ENCODE measurements at regions not wholly inside any gene's neighbourhood (a gene's known extent, or its start where the extent isn't known, plus 50 kb on each side); places are given as distances from the start of the nearest gene placed in this dataset.
"Not testable (repeated sequence)": the region's sequence is repeated elsewhere in the genome, so short reads cannot be mapped to it uniquely, and the experiment has no call there.

DNA sequence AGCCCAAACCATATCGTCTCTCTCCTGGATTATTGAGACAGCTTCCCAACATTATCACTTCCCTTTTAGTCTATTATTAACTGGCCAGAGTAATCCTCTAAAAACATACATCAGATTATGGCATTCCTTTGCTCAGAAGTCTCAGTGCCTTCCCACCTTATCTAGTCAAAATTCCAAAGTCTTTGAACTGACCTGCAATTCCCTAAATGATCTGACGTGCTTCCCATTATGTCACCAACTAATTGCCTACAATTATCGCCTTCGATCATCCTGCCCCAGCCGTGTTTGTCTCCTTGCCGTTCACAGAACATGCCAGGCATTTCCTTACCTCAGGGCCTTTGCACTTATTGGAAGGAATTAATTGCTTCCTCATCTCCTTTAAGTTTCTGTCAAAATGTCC is 332.4 kb downstream of the IRS1 start:
- DNase-seq, result no peak

DNA sequence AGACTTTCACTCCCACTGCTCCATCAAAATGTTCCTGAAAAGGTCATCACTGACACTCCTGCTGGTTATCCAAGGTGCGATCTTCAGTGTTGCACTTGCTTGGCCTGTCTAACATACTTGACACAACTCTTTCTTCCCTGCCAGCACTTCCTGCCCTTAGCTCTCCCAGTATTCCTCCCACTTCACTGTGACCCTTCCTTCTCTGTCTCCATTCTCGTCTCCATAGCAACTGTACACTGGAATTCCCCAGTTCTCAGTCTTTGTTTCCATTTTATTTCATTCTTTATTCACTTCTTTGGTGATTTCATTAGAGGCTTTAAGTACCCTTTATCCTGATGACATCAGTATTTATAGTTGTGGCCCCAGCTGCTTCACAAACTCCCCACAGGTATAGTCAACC is 333.0 kb downstream of the IRS1 start:
- DNase-seq, result no peak

DNA sequence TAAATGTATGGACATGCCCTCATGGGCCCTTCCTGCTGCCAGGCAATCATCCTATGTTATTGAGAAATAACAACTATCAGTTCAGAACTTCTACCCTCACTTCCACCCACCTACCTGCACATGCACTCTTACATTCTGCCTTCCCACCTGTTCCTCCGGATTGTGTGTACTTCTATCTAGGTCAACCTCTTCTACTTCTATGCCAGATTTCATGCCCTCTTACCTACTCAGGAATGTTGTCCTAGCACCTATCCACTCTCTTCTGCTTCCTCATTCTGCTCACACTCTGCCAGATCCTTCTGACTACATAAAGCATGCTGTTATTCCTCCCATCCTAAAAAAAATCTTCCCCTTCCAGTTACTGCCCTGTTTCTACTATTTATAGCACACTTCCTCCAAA is 333.5 kb downstream of the IRS1 start:
- DNase-seq, result no peak

DNA sequence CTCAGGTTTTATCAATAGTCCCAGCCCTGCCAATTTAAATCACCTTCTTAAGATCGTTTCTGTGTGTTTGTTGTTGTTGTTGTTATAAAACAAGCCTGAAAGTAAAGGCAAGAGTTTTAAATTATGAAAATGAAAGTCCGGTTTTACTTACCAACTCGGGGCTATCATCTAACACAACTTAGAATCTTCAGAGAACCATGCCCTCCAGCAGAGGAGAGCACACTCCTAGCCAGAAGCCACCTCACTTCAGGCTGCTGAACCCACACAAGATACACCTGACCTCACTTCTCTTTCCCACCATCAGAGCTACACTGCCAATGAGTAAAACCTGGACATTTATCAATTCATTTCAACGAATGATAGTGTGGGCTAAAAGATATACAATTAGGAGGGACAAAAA is 335.2 kb downstream of the IRS1 start:
- no peak for DNase-seq

DNA sequence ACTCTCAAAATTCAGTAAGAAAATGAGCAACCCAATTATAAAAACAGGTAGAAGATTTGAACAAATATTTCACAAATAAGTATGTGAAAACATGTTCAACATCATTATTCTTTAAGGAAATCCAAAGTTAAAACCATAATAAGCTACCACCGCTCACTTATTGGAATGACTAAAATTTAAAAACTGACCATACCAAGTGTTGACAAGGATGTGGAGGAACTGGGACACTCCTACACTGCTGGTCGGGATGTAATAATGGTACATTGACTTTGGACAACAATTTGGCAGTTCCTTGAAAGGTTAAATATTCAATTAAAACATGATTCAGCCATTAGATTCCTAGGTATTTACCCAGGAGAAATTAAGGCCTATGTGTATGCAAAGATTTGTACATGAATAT is 336.5 kb downstream of the IRS1 start:
- no peak for DNase-seq

DNA sequence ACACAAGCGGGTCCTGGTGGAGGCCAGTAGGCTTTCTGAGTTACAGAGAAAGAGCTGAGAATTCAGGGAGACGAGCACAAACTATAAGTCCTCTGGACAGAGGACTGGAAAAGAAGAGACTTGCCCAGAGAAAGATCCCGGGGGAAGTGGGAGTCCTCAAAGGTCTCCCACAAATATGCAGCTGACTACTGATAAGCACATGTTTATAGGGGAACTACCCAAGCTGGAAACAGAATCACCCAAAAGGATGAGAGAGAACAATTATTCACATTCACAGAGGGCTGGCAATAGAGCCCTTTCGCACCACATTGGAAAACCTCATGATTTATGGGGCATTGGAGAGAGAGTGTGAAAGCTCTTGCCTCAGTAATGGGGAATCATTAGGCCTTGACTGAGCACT is 337.6 kb downstream of the IRS1 start:
- no peak for DNase-seq

DNA sequence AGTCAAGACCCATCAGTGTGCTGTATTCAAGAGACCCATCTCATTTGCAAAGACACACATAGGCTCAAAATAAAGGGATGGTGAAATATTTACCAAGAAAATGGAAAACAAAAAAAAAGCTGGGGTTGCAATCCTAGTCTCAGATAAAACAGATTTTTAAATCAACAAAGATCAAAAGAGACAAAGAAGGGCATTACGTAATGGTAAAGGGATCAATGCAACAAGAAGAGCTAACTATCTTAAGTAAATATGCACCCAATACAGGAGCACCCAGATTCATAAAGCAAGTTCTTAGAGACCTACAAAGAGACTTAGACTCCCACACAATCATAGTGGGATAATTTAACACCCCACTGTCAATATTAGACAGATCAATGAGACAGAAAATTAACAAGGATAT is 343.5 kb downstream of the IRS1 start:
- DNase-seq, result not testable (repeated sequence)

DNA sequence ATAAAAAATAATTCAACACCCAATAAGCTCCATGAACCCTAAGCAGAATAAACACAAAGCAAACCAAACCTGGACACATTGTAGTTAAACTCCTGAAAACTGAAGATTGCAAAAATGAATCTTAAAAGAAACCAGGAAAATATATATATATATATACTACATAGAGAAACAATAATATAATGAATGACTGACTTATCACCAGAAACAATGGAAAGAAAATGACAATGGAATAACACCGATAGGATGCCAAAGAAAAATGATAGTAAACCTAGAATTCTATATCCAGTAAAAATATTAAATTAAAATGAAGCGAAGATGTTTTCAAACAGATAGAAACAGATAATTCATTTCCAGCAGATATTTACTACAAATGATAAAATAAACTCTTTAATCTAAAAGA is 346.9 kb downstream of the IRS1 start:
- no peak for DNase-seq

DNA sequence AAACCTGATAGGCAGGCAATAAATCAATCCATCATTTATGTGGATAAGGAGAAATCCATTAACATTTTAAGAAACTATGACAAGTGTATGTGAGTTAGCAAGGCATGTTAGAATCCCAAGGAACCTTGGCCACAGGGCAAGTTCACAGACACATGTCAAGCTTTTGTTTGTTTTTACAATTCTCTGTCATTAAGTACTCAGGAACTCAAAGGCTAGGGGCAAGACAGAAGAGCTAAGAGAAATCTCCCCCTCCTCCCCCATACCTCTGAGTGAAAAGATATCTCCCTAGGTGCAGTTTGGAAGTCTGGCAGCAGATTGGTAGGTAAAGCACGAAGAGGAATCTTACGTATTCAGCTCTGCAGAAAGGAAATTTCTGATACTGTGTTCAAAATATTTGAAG is 348.1 kb downstream of the IRS1 start:
- no peak for DNase-seq

DNA sequence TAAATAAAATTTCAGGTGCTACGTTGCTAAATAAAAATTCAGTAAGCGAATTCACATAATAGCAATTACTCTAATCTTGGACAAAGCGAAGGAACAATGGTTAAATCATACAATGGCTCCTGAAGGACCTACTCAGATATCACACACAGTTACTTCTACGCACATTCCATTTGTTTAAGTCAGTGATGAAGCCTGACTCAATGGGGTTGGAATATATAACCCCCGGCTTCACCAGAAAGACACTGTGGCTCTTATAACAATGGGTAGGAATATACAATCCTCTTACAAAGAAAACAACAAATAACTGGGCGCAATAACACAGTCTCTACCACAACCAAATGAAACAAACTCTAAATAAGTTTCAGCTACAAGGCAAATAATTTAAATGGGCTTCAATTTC is 349.5 kb downstream of the IRS1 start:
- DNase-seq, result no peak

DNA sequence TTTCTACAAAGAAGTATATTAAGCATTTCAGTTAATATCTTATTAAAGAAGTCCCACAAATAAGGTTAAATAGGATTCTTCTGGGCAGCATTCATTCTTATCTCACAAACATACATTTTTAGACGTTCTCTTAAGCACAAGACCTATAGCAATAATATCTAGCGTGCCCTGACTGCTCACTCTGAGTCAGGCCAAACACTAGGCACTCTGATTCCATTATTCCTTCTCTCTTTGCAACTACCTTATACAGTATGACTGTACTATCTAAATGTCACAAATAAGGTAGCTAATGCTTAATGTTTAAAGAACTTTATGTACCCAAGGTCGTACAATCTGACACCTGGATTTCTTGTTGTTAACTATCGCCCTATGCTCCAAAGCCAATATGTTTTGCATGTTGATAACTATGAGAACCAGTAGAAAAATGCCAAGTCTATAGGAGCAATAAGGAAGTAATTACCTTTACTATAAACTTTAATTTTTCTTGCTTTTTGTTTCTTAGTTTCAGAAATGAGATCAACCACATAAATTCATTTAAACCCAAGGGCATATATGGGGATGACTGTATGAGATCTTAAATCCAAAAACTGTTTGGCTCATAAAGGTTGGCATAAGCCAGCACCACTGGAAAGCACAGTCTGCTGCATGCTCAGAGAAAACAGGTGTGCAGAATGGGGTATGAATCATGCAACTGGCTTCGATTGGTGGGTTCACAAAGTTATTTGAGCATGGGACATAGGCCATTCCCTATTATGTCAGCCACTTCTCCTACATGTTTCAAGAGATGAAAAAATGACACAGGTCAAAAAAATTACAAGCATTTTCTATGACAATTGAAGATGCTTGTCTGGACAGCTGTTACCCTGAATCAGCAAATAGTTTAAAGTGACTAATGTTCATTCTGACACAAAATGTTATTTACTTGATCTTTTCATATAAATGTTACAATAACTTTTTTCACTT is 352.0 kb downstream of the IRS1 start:
- no peak for DNase-seq

DNA sequence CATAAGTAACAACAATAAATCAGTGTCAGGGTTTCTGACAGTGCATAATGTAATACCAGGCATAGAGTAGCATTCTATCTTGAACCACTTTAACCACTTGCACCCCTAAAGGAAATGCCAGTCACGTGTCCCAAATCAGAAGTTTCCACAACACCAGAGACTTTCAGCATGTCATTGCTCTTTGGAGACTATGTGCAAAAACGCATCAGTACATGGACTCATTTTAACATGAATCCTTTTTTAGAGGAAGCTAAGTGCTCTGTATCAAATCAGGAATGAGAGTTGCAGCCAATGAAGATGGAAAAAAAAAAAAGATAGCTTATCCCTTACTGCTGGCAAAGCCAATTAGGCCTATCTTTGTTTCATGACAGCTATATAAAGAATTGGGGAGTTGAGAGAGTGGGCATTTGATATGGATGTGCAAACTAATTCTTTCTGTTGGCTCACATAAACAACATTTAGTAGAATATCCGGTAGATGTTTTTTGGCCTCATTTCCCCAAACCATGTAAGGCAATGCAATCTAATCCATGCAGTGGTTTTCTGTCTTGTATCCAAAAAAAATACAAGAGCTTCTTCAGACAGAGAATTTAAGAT is 353.1 kb downstream of the IRS1 start:
- no peak for DNase-seq

DNA sequence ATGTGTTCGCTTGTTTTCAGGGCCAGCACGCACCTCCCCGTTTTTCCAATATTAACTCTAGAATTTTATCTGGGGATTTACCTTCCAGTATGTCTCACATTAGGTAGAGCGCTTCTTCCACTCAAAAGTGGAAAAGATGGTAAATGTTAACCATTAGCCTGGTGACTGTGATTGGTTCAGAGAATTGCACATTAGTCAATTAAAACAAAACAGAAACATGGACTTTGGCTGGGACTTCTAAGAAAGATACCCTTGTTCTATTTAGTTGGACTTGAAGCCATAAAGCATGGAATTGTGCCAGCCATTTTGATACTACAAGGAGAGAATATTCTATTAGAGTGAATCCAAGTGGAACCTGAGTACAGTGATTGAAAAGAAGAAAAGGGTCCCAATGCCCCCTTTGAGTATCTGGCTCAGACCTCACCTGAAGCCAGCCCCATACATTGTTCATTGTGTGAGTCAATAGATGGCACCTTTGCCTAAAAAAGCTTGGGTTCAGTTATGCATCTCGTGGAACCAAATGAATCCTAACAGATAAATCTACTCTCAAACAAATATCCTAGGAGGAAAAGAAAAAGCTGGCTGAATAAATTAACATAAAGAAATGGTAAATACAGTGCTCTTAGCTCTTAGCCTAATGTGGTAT is 354.3 kb downstream of the IRS1 start:
- no peak for DNase-seq

DNA sequence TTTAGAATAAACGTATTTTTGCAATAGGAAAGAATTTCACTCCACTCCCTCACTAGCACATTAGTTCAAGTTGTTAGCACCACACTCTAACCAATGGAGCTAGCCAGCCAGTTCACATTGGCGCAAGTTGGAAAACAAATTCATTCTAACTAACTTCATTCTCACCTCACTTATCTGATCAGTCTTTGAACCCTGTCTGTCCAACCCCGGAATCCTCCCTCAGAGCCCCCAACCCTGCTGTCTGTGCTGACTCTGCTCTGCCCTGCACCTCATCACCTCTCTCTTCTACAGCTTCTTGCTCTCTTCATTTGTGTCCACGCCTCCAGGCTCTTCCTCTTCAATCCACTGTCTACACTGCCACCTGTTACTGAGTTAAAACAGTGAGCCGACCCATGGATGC is 356.5 kb downstream of the IRS1 start:
- no peak for DNase-seq

DNA sequence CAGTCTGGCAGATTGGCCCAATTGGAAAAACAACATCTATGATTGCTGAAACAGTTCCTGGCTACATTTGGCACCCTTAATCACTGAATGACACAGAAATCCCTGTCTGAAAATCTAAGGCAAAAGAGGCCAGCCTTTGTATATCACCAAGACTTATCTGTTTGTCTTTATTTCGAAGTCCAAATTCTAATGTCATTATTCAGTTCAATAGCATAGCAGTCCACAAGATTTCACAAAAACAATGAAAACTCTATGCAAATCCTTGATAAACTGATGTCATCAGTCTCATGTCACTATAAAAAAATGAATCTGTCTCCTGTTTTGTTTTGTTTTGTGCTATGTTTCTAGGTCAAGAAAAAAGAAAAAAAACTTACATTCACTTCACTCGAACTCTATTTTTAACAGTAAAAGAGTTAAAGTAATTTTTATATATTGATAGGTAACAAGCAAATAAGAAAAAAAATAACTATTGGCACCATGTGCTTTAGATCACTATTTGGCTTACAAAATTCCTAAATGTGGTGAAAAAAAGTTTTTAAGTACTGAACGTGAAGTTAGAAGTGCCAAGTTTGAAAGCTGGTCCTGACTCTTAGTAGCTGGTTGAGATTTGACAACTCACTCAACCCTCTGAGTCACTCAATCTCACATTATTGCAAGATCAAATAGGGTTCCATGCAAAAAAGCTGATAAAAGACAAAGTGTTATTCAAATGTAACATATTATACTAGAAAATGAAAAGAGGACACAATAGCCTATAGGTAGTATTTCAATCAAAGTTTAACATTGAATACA is 359.3 kb downstream of the IRS1 start:
- DNase-seq, result no peak

DNA sequence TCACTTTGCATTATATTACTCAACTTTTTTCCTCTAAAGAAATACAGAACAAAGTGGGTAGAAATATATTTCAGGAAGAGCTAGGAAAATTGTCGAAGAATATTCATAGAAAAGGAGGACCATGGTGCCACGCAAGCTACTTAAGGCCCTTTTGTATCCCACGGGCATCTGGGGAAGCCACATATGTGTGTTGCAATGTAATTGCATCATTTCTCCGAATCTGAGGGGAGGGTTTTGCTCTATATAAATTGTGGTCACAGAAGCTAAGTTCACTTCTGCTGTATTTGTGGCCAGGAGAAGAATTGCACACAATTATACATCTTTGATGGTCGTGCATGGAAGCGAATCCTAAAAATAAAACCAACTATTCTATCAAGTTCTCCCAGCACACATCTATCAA is 360.3 kb downstream of the IRS1 start:
- DNase-seq, result no peak

DNA sequence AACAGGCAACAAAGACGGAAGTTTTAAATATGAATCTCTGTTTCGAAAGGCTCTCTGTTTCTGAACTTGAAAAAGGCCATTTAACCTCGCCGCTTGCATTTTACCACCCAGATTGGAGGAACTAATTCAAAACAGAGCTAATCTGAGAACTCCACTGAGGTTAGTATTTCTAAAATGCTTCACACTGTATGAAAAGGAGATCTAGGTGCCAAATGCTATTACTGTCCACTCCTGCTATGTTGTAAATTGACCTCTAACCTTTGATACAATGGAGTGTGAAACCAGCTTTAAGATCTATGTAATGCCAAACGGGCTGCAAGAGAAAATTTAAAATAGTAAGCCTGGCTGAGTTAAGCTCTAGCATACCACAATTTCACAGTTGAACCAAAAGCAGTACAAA is 364.5 kb downstream of the IRS1 start:
- no peak for DNase-seq

DNA sequence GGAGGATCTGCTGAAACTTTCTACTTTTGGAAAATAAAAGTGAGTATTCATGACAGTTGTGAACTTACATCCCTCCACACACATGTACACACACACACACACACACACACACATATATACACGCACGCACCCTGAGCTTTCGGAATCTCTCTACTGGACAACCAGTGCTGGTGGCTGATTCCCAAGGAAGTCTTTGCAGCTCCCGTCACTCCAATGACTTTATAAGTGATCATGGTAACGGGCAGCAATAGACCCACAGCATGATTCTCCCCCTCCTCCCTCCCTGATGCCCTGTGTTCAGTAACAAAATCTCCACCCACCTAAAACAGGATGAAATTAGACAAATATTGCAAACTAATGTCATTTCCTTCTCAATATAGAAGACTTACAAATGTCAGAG is 364.9 kb downstream of the IRS1 start:
- DNase-seq, result no peak

DNA sequence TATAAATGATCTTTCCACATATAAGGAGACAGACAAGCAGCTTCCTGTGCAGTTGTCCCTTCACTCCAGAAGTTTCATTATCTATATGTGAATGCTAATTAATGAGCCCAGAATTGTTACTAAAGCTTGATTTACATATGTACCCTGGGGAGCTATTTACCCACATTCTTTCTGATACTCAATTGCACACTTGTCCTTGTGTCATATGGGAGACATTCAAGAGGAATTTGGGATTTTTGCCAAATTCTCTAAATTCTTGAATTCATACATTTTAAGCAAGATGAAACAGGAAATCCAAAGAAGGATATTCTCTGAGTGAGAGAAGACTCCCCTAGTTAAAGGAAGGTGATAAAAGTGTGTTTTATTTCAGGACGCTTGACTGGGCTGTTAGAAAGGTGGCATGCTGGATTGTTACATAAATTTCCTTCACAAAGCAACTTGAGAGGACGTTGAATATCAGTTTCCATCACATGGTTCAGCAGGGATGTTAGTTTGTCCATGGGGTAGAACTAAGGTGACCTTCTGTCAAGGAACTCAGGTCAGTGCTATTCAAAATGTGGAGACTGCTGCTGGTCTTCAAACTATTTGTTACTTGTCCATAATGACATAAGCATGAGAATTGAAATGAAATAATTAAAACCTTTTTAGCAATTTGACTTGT is 368.2 kb downstream of the IRS1 start:
- DNase-seq, result no peak

DNA sequence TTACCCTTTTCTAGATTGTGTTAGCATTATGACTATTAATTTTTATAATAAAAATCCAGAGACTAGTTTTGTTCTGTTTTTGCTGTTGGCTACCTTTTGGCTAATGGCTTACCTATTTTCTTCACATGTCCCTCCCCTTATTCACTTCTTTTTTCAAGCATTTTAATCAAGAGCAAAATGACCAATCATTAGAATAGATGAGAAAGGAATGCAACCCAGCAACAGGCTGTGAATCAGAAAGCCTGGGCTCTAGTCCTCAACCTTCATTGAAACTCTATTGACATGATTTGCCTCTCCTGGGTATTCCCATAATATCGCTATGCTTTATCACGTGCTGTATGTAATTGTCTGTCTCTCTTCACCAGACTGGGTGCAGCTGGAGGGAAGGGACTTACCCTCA is 370.1 kb downstream of the IRS1 start:
- no peak for DNase-seq

DNA sequence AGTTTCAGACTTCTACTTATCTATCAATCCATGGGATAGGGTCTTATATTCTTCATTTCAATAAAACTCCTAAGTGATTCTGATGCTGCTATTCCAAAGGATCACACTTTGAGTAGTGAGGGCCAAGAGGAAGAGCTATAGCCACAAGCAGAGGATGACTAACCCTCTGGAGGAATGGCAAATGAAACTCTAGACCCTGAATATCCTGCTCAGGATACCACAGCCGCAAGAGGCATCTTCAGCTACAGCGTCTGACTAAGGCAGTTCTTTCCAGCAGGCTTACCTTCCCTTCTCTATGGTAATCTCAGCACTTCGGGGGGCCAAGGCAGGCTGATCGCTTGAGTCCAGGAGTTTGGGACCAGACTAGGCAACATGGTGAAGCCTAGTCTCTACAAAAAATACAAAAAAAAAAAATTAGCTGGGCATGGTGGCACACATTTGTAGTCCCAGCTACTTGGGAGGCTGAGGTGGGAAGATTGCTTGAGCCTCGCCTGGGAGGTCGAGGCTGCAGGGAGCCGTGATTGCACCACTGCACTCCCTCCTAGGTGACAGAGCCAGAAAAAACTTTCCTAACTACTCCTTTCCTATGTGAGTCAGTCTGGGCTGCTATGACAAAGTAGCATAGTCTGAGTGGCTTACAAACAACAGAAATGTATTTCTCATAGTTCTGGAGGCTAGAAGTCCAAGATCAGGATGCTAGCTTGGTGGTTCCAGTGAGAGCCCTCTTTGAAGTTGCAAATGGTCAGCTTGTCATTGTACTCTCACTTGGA is 371.9 kb downstream of the IRS1 start:
- no peak for DNase-seq

DNA sequence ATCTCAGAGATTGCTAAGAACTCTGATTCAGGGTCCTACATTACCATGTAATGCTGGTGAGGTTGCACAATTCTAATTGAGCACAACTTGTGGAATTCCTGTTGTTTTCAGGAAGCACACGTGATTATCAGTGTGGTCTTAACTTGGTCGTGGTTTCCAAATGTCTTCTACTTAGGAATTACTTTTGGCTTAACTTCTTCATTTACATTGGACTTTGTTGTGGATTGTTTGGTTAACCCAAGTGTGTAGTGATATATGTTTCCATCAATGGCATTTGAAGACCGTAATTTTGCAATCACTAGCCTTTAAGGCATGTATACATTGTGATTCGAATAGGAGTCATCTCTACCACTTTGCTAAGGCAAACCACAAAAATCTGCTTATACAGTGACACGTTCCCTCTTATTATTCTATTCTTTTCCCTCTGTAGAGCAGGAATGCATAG is 373.3 kb downstream of the IRS1 start:
- no peak for DNase-seq

All from stimulated activated CD4-positive, alpha-beta T cell treated with anti-CD3 and anti-CD28 coated beads, Interleukin-2, amount 100 ng/mL, for 24 hours (primary cell).